GM19324 (cell line): ENCODE measurements at regions not wholly inside any gene's neighbourhood (a gene's known extent, or its start where the extent isn't known, plus 50 kb on each side); places are given as distances from the start of the nearest gene placed in this dataset.
"Not testable (repeated sequence)": the region's sequence is repeated elsewhere in the genome, so short reads cannot be mapped to it uniquely, and the experiment has no call there.

Experiments used
- ATAC-seq: cut with Tn5 transposase; IDR thresholded peaks from one replicate; pipeline ENCODE4 v1.9.1; 2021; ENCODE audit warnings: mild to moderate bottlenecking, moderate library complexity; ENCODE audit not compliant: unreplicated experiment, low FRiP score

DNA sequence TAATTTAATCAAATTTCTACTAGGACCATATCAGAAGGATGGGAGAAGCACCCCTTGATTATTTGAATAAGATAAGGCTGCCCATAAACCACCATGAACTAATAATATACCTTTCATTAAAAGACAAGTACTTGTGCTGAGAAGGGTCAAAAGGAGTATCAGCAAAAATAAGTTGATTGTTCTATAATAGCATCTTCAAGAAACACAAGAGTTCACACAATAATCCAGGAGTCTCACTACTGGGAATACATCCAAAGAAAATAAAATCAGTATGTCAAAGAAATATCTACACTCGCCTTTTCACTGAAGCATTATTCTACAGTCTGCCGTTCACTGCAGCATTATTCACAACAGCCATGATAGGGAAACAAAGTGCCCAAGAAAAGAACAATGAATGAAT lies 1310.1 kb upstream of the PCDH9 start:
- no peak for ATAC-seq

DNA sequence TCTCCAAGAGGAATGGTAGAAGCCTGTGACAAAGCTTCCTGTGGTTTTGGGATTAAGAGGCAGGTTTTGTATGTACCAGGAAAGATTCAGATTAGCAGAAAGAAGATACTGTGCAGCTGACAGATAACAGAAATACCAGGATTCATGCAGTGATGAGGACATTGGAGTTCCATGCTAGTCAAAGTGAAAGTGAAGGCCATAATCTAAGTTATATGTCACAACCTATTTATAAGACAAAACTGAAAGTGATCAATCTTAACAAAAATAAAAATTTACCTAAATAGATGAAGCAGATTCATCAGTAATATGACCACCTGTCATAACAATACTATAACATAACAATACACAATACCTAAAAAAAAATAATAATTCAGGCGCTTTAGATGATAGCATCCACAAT lies 1305.2 kb upstream of the PCDH9 start:
- ATAC-seq, result no peak

DNA sequence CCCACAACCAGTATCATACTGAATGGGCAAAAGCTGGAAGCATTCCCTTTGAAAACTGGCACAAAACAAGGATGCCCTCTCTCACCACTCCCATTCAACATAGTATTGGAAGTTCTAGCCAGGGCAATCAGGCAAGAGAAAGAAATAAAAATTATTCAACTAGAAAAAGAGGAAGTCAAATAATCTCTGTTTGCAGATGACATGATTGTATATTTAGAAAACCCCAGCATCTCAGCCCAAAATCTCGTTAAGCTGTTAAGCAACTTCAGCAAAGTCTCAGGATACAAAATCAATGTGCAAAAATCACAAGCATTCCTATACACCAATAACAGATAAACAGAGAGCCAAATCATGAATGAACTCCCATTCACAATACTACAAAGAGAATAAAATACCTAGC lies 1297.0 kb upstream of the PCDH9 start:
- ATAC-seq, result not testable (repeated sequence)

DNA sequence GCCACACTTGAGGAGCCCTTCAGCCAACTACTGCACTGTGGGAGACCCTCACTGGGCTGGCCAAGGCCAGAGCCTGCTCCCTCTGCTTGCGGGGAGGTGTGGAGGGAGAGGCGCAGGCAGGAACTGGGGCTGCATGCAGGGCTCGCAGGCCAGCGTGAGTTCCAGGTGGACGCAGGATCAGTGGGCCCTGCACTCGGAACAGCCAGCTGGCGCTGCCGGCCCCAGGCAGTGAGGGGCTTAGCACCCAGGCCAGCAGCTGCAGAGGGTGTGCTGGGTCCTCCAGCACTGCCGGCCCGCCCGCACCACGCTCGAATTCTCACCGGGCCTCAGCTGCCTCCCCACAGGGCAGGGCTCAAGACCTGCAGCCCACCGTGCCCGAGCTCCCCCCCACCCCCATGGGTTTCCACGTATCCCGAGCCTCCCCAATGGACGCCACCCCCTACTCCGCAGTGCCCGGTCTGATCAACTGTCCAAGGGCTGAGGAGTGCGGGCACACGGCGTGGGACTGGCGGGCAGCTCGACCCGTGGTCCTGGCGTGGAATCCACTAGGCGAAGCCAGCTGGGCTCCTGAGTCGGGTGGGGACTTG lies 1293.8 kb upstream of the PCDH9 start:
- ATAC-seq, result no peak

DNA sequence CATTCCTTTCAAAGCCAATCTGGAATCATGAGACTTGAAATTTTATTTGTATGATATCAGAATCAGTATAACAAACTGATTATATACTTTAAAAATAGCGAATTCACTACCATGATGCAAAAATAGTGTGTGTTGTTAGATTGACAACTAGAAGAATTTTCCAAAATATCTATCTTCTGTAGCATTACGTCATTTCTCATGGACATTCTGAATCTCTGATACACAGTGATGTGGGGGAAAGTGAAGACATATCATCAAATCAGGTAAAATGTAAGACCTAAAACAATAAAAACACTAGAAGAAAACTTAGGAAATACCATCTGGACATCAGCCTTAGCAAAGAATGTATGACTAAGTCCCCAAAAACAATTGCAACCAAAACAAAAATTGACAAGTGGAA lies 1292.0 kb upstream of the PCDH9 start:
- ATAC-seq, result no peak

DNA sequence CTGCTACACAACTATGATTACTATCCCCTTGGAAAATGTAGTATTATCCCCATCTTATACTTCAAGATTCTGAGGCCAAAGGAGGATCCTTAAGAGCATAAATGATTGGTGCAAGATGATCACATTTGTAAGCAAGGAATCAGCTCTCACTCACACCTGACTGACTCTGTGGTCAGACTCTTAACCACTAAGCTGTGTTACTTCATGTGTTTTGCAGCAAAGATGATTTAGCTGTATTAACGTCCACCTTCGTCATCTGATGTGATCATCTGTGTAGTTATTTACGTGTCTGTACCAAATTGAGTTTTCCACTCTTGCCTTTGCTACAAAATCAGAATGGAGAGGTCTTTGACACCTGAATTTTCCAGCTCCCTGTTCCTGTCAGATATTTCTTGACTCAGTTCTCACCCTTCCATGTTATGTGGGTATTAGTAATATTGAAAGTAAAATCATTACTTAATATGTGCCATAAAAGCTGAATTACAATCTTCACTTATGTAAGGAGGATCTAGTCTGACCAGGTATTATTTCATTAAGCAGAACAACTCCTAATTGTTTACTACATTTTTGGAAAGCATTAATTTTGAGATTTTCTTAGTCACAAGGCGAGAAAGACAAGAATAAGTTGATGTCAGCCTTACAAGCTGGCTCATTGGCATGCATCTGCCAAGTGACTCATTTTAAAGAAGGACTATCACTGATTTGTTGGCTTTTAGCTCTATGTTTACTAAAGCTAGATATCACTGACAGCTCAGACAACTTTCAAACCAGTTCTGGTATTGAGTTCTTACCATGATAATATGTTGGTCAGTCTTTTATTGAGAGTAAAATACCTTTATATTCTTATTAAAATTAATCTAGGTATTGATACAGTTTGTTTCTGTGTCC lies 1279.8 kb upstream of the PCDH9 start:
- ATAC-seq, result peak; percentile 72

DNA sequence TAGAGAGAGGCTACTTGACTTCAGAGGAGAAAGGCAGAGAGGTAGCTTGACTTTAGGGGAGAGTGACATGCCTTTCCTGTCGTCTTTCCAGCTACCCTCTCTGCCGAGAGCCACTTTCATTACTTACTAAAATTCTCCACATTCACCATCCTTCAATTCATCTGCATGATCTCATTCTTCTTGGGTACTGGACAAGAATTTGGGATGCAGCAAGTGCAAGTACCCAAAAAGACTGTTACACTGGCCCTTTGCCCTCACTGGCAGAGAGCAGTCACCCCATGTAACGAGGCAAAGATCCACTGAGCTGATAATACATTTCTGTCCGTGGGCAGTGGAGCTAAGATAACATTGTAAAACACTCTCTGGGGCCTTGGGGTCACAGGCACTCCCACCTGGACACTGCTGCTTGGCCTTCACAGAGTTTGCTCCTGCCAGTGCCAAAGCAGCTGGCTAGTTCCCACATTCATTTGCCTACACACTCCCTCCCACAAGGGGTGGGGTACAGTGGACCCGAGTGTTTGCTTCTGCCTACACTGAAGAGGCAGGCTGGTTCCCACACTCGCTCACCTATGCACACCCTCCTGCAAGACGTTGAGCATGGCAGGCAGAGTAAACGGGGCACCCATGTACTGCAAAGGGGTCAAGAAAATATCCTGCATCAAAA lies 1276.9 kb upstream of the PCDH9 start:
- no peak for ATAC-seq

DNA sequence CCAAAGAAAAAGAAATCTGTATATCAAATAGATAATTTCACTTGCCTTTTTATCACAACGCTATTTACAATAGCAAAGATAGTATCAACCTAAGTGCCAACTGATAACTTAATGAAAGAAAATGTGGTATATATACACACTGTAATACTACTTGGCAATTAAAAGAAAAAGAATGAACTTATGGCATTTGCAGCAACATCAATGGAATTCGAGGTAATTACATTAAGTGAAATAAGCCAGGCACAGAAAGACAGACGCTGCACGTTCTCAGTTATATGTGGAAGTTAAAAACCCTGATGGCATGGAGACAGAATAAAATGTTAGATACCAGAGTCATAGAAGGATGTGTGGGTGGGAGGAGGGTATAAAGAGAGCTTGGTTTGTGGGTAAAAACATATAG lies 1260.5 kb upstream of the PCDH9 start:
- no peak for ATAC-seq

DNA sequence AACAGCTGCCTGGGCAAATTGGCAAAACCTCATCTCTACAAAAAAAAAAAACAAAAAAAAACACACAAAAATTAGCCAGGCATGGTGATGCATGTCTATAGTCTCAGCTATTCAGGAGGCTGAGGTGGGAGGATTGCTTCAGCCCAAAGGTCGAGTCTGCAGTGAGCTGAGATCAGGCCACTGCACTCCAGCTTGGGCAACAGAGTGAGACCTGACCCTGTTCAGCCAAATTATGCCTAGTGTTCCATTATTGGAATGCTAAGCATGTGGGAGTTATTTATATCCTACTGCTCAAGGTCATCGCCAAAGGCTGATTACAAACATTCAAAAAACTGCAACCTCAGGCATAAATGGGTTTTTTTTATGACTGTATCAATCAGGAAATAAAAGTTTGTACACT lies 1251.0 kb upstream of the PCDH9 start:
- no peak for ATAC-seq

DNA sequence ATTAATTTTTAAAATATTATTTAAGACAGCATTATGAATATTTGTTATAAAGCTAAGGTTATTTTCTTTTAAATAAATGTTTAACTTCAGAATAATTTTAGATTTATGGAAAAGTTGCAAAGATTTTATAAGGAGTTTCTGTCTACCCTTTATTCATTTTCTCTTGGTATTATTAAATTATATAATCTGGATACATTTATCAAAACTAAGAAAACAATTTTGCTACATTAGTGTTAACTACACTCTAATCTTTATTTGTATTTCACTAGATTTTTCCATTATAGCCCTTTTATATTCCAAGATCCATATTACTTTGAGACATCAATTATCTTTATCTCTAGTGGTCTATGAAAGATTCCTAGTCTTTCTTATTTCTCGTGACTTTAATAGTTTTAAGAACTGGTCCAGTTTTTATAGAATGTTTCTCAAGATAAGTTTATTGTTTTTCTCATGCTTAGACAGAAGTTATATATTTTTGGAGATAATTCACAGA lies 1243.7 kb upstream of the PCDH9 start:
- ATAC-seq, result no peak

DNA sequence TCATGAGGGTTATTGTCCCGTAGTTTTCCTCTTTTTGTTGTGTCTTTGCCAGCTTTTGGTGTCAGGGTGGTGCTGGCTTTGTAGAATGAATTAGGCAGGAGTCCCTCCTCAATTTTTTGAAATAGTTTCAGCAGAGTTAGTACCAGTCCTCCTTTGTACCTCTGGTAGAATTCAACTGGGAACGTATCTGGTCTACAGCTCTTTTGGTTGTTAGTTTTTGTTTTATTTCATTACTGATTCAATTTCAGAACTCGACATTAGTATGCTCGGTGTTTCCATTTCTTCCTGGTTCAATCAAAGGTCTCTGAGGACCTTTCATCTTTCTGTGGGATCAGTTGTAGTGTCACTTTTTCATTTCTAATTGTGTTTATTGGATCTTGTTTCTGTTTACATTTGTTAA lies 1237.0 kb upstream of the PCDH9 start:
- no peak for ATAC-seq

DNA sequence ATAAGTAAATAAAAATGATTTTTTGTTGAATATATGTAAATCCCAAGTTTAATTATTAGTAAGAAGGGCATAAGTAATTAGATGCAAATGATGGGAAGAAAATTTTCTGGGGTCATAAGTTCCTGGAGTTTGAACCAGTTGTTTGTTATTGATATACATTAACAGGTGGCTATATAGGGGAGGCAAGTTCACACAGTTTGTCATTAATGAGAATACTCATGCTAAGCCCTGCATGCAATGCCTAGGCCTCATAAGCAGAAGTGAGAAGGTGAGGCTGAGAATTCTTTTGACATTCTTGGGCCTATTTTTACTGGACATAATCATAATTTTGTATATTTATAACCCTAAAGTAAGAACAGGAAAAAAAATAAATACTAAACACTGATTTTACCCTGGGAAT lies 1210.7 kb upstream of the PCDH9 start:
- ATAC-seq, result no peak

DNA sequence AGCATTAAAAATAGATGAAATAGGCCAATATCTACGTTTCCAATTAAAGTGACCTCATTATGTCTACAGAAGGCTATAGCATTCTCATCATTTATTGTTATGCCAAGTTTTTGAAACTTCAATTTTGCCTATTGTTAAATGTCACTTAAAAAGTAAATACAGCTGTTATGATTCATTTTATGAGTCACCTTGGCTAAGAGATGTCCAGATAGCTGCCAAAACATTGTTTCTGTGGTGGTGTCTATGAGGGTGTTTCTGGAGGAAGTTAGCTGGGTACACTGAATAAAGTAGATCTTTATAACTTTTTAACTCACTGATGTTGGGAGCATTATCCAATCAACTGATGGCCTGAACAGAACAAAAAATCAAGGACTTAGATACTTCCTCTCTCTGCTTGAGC lies 1209.7 kb upstream of the PCDH9 start:
- no peak for ATAC-seq

DNA sequence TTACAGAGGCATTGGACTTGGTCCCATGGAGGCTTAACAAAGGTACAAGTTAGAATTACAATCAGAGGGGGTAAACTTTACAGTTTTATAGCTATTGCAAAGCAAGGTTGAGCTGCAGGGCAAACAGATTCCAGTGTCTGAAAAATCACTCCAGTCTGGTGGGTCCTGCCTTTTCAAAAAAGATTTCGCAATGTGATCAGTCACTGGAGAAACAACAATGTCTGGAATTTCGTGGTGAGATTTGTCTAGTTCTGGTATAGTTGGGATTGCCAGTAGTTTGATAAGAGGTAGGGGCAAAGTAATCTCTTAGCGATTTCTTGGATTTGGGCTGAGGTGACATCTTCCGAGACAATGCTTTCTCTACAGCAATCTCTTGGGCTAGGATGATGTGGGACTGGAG lies 1198.2 kb upstream of the PCDH9 start:
- no peak for ATAC-seq

DNA sequence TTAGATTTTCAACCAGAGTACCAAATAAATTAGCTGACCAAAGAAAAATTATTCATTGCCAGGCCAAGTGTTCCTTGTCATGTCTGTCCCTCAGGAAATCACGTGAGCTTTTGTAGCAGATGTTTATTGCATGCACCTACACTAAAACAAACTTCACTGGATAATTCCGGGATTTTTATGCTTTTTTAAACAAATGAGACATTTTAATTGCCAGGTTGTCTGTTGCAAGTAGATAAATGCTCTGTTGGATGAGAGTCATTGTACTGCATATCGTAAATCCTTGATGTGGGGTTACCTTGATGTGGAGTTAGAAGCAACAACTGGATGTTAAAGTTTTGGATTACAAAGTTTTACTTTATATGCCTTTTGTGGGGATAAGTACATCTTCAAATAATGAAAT lies 1187.7 kb upstream of the PCDH9 start:
- no peak for ATAC-seq

DNA sequence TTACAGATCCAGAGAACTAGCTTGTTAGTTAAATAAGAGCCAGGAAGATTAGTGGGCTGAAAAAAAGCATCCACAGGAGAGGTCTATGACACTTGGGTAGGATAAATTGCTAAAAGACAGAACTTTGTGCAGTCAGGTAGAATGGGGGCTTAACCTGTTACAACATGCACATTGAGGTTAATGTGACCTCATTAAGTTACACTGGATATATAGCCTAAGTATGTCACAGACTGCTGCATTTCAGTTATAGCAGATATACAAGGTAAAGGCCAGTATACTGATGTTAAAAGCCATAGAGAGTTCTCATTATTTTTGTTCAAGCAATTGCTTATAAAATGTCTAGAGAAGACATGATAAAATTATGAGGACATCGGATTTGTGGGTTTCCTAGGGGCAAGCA lies 1179.9 kb upstream of the PCDH9 start:
- ATAC-seq, result no peak

DNA sequence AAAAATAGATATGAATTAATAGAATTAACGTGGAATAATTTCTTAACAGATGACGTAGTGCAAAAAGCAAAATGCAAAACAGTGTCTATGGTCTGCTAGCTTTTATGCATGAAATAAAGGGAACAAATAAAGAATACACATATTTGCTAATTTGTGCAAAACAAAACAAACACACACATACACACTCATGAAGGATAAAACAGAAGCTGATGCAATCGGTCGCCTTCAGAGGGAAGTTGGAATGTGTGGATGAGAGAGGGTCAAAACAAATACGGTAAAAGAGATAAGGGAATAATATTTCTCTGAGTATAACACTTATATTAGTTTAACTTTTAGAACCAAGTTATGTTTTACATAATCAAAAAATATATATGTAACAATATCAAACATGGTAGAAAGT lies 1160.9 kb upstream of the PCDH9 start:
- ATAC-seq, result no peak

DNA sequence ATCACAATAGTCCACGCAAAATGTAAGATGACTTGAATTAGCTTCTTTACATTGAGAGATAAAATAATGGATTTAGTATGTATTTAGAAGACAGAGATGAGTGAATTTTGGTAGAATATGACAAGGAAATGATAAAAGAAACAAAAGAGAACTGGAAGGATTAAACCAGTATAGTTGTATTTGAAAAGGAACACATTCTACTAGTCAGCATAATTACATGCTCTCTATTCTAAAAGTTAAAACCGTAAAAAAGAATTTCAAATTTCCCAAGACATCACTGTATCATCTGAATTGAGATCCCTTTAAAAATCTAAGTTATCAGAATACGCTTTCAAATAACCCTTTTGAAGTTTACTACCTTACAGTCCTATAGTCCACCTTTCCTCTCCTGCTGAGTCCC lies 1156.7 kb upstream of the PCDH9 start:
- no peak for ATAC-seq

DNA sequence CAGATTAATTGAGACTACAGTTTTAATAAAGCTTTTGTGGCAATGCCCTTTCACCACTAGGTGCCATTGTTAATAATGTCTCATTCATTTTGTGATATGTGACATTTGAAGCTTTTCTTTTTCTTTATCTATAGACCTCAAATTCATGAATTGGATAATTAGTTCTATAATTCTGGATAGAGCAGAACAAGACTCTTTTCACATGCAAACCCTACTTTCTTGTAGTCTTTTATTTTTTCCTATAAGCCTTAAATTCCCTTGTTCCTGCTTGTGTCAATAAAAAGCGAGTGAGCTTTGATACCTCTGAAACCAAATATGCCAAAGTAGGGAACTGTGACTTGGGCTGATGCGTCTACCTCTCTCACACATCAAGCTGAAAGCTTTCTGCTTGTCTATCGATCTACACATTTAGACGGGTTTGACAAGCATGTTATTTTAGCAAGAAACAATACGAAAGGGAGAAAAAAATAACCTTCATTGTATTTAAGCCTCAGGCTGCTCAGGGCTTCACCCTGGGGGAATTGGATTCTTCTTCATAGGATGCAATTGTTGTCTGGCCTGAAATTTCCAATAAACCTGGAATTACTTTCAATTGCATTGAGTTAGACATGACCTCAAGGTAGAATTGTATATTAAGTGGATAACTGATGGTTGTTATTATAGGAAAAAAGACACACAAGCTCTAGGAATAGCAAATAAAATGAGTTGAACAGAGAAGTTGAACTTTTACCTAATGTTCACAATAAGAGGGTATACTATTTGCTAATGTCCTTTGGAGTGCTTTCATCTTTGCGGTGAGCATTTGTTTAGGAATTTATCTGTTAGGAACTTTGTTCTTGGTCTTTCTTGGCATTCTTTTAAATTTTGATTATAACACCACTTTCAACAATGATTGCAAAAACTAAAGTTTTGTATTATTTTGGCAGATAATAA lies 1150.2 kb upstream of the PCDH9 start:
- ATAC-seq, result no peak

DNA sequence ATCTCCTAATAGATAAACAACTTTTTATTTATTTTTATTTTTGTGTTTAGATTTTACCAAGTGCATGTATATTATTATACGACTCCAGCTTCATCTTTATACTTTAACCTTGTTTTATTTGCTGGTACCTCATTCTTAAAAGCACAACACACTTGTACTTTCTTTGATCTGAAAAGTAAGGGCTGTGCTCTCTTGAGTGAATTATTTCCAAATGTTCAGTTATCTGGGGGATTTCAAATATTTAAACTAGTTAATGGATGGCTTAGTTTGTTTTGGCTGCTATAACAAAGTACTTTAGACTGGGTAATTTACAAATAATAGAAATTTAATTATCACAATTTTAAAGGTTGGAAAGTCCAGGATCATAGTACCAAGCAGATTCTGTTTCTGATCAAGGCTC lies 1148.2 kb upstream of the PCDH9 start:
- ATAC-seq, result no peak

DNA sequence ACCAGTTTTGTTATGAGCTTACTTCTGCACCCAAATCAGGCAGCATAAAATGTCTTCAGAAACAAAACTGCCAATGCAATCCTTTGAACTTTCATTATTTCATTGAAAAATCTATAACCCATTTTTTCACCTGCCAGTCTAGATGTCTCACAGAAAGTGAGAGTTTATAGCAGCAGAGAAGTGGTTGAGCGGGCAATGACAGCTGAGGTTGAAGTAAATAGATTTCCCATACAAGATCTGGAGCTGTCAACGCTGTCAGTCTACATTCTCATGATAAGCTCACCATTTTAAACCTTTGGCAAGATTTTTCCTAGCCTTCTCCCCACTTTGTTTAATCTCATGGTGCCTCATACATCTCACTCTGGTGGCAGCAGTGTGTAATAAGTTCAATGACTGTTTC lies 1144.9 kb upstream of the PCDH9 start:
- no peak for ATAC-seq
